DOHH2 (cell line): ENCODE measurements at regions not wholly inside any gene's neighbourhood (a gene's known extent, or its start where the extent isn't known, plus 50 kb on each side); places are given as distances from the start of the nearest gene placed in this dataset.
A peak's percentile ranks its signal among the peaks of the same experiment; 100 is the strongest.

ENCODE experiments used
- H3F3A ChIP-seq: fragments of 200-600 bp; sonication (generic), shearing (Covaris generic); 2 replicates; pipeline ENCODE4 v1.6.0; 2016; ENCODE audit warnings: antibody characterized with exemption, mild to moderate bottlenecking; ENCODE audit not compliant: control insufficient read depth, insufficient read depth
- H3K27ac ChIP-seq: fragments of 200-600 bp; sonication (generic); 2 replicates; pipeline ENCODE4 v1.5.1; 2014; ENCODE audit warnings: low read depth, mild to moderate bottlenecking, low read length, moderate library complexity
- H3K27me3 ChIP-seq: fragments of 200-600 bp; sonication (generic); 2 replicates; pipeline ENCODE4 v1.6.1; 2014; ENCODE audit warnings: mild to moderate bottlenecking, low read length, mixed read lengths; ENCODE audit not compliant: control insufficient read depth
- H3K36me3 ChIP-seq: fragments of 200-600 bp; sonication (generic); 2 replicates; pipeline ENCODE4 v1.6.1; 2014; ENCODE audit warnings: mild to moderate bottlenecking, low read length, moderate library complexity, mixed read lengths; ENCODE audit not compliant: control insufficient read depth
- H3K4me1 ChIP-seq: fragments of 200-600 bp; sonication (generic); 2 replicates; pipeline ENCODE4 v1.6.1; 2014; ENCODE audit warnings: mild to moderate bottlenecking, low read length, mixed read lengths; ENCODE audit not compliant: control insufficient read depth
- H3K4me2 ChIP-seq: fragments of 200-600 bp; sonication (generic); 2 replicates; pipeline ENCODE4 v1.6.0; 2014; ENCODE audit warnings: mild to moderate bottlenecking, low read length, moderate library complexity
- H3K4me3 ChIP-seq: fragments of 200-600 bp; sonication (generic); 2 replicates; pipeline ENCODE4 v1.5.1; 2014; ENCODE audit warnings: mild to moderate bottlenecking, low read length, mixed read lengths
- H3K79me2 ChIP-seq: fragments of 200-600 bp; sonication (generic); 2 replicates; pipeline ENCODE4 v1.6.1; 2014; ENCODE audit warnings: mild to moderate bottlenecking, low read length, mixed read lengths; ENCODE audit not compliant: control insufficient read depth
- H3K9me2 ChIP-seq: fragments of 200-600 bp; sonication (generic); replicated peaks from 2 replicates; pipeline ENCODE4 v1.6.1; 2014; ENCODE audit warnings: mild to moderate bottlenecking, low read length, mixed read lengths; ENCODE audit not compliant: control insufficient read depth
- H3K9me3 ChIP-seq: fragments of 200-600 bp; sonication (generic); 2 replicates; pipeline ENCODE4 v1.6.1; 2014; ENCODE audit warnings: antibody characterized with exemption, low read length, mixed read lengths; ENCODE audit not compliant: control insufficient read depth, insufficient read depth
- H4K20me1 ChIP-seq: fragments of 200-600 bp; sonication (generic); 2 replicates; pipeline ENCODE4 v1.6.0; 2014; ENCODE audit warnings: low read depth, mild to moderate bottlenecking, antibody characterized with exemption, low read length, moderate library complexity; ENCODE audit not compliant: control insufficient read depth, insufficient read depth
- CTCF ChIP-seq: fragments of 200-600 bp; sonication (generic); IDR thresholded peaks from one replicate; pipeline ENCODE4 v1.5.1; 2014; ENCODE audit warnings: antibody characterized with exemption, mild to moderate bottlenecking, low read depth, low read length; ENCODE audit not compliant: poor library complexity, severe bottlenecking
- EZH2phosphoT487 ChIP-seq: fragments of 200-600 bp; sonication (generic); IDR thresholded peaks from 2 replicates; pipeline ENCODE4 v1.6.1; 2017; ENCODE audit warnings: borderline replicate concordance, mild to moderate bottlenecking, antibody characterized with exemption, low read length, moderate library complexity, mixed read lengths

- H3K27me3 ChIP-seq, result 0 out of 2 replicates have a peak, but pooled peaks cover 4% of the 10 kb centered on the region
- H3K9me3 ChIP-seq, result peaks cover 7% of the 10 kb centered on the region; the same call in 1 of the 2 replicates
- no peak overlapping the region for H3K4me3 ChIP-seq
- H3K9me2 ChIP-seq, result no peaks in the 10 kb centered on the region
- no peaks in the 10 kb centered on the region for H4K20me1 ChIP-seq
- H3K79me2 ChIP-seq, result no peaks in the 10 kb centered on the region
- H3K27ac ChIP-seq, result no peak overlapping the region
- TF ChIP-seq CTCF (no peak), EZH2phosphoT487 (no peak)
- H3K36me3 ChIP-seq, result no peaks in the 10 kb centered on the region
- H3K4me2 ChIP-seq, result no peak overlapping the region
- H3K4me1 ChIP-seq, result peaks cover 7% of the 10 kb centered on the region
- H3F3A ChIP-seq, result no peaks in the 10 kb centered on the region
Observed at GRCh38 chr3:43838009-43838758, 147.4 kb downstream of the ABHD5 start.

GRCh38 chr3:43838877-43839276, 148.1 kb downstream of the ABHD5 start:
- Histone ChIP-seq H3K79me2 (no peaks in the 10 kb centered on the region), H3K27ac (no peak overlapping the region), H3K4me2 (no peak overlapping the region), H3K36me3 (no peaks in the 10 kb centered on the region), H3K4me1 (peaks cover 7% of the 10 kb centered on the region), H3K9me3 (peaks cover 7% of the 10 kb centered on the region; the same call in 1 of the 2 replicates), H3F3A (no peaks in the 10 kb centered on the region), H3K9me2 (no peaks in the 10 kb centered on the region), H3K27me3 (0 out of 2 replicates have a peak, but pooled peaks cover 4% of the 10 kb centered on the region), H3K4me3 (no peak overlapping the region), H4K20me1 (no peaks in the 10 kb centered on the region)
- TF ChIP-seq CTCF (peak; percentile 43), EZH2phosphoT487 (no peak)

GRCh38 chr3:43843386-43843785, 152.6 kb downstream of the ABHD5 start:
- H3K27ac ChIP-seq, result no peak overlapping the region
- no peaks in the 10 kb centered on the region for H3K4me1 ChIP-seq
- H3K79me2 ChIP-seq, result no peaks in the 10 kb centered on the region
- H3F3A ChIP-seq, result no peaks in the 10 kb centered on the region
- no peak overlapping the region for H3K4me3 ChIP-seq
- no peaks in the 10 kb centered on the region for H3K9me2 ChIP-seq
- H3K27me3 ChIP-seq, result no peaks in the 10 kb centered on the region
- H3K9me3 ChIP-seq, result peaks cover 7% of the 10 kb centered on the region; the same call in 1 of the 2 replicates
- H3K4me2 ChIP-seq, result no peak overlapping the region
- TF ChIP-seq EZH2phosphoT487 (no peak), CTCF (no peak)
- no peaks in the 10 kb centered on the region for H3K36me3 ChIP-seq
- H4K20me1 ChIP-seq, result no peaks in the 10 kb centered on the region
